ENCODE measurements at regions not wholly inside any gene's neighbourhood (a gene's known extent, or its start where the extent isn't known, plus 50 kb on each side); places are given as distances from the start of the nearest gene placed in this dataset.

- ChIA-PET CTCF (ENCODE audit: unreplicated experiment) (no interaction called here), POLR2A (no interaction called here)
- Histone ChIP-seq H3K4me3 (ENCODE audit: low read depth, low read length, poor library complexity, severe bottlenecking) (no peak overlapping the region), H4K20me1 (ENCODE audit: insufficient read depth, low read length) (no peaks in the 10 kb centered on the region), H3K36me3 (ENCODE audit: insufficient read depth, low read length) (no peaks in the 10 kb centered on the region), H3K27ac (ENCODE audit: low read depth, low read length, poor library complexity, severe bottlenecking) (no peak overlapping the region), H3K4me1 (ENCODE audit: insufficient read depth, low read length, poor library complexity, severe bottlenecking) (no peaks in the 10 kb centered on the region), H3K4me2 (ENCODE audit: low read length) (no peak overlapping the region), H3K9me3 (ENCODE audit: low read length) (no peaks in the 10 kb centered on the region), H3K9me2 (ENCODE audit: insufficient read depth, low read length) (no peaks in the 10 kb centered on the region), H3K79me2 (ENCODE audit: insufficient read depth, low read depth, low read length) (no peaks in the 10 kb centered on the region), H2AFZ (ENCODE audit: low read length) (no peak overlapping the region)
- no TSS peak for BruUV-seq (replicated peaks)
- no peak for TF ChIP-seq EZH2phosphoT487 (IDR thresholded peaks at IDR 0.05; ENCODE audit: borderline replicate concordance, low read depth, low read length)
- DNase-seq (ENCODE audit: low spot score): no peak
- intact Hi-C loops (cut with micrococcal nuclease; ENCODE audit: unreplicated experiment): no loop called here
These were observed 751.0 kb downstream of the VGLL3 start for GRCh38 chr3:86239946-86240345.

- POLR2A ChIA-PET: no interaction called here
- no peaks in the 10 kb centered on the region for H3K36me3 ChIP-seq (ENCODE audit: insufficient read depth, low read length)
These were observed 756.3 kb downstream of the VGLL3 start for GRCh38 chr3:86234506-86235254.

GRCh38 chr3:86230762-86231161, 760.2 kb downstream of the VGLL3 start:
- CTCF ChIA-PET (ENCODE audit: unreplicated experiment): no interaction called here

More at GRCh38 chr3:86234506-86235254, 756.3 kb downstream of the VGLL3 start:
- Histone ChIP-seq H3K79me2 (ENCODE audit: insufficient read depth, low read depth, low read length) (no peaks in the 10 kb centered on the region), H3K9me3 (ENCODE audit: low read length) (no peaks in the 10 kb centered on the region), H2AFZ (ENCODE audit: low read length) (no peak overlapping the region), H4K20me1 (ENCODE audit: insufficient read depth, low read length) (no peaks in the 10 kb centered on the region), H3K9me2 (ENCODE audit: insufficient read depth, low read length) (no peaks in the 10 kb centered on the region), H3K4me1 (ENCODE audit: insufficient read depth, low read length, poor library complexity, severe bottlenecking) (no peaks in the 10 kb centered on the region), H3K27ac (ENCODE audit: low read depth, low read length, poor library complexity, severe bottlenecking) (no peak overlapping the region), H3K4me2 (ENCODE audit: low read length) (no peak overlapping the region), H3K4me3 (ENCODE audit: low read depth, low read length, poor library complexity, severe bottlenecking) (no peak overlapping the region)
- no TSS peak for BruUV-seq (replicated peaks)
- TF ChIP-seq, protein P1, sequence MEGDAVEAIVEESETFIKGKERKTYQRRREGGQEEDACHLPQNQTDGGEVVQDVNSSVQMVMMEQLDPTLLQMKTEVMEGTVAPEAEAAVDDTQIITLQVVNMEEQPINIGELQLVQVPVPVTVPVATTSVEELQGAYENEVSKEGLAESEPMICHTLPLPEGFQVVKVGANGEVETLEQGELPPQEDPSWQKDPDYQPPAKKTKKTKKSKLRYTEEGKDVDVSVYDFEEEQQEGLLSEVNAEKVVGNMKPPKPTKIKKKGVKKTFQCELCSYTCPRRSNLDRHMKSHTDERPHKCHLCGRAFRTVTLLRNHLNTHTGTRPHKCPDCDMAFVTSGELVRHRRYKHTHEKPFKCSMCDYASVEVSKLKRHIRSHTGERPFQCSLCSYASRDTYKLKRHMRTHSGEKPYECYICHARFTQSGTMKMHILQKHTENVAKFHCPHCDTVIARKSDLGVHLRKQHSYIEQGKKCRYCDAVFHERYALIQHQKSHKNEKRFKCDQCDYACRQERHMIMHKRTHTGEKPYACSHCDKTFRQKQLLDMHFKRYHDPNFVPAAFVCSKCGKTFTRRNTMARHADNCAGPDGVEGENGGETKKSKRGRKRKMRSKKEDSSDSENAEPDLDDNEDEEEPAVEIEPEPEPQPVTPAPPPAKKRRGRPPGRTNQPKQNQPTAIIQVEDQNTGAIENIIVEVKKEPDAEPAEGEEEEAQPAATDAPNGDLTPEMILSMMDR (conservative IDR thresholded peaks at IDR 0.05; ENCODE audit: low read length): no peak
- TF ChIP-seq EZH2phosphoT487 (IDR thresholded peaks at IDR 0.05; ENCODE audit: borderline replicate concordance, low read depth, low read length): no peak
- intact Hi-C loops (cut with micrococcal nuclease; ENCODE audit: unreplicated experiment): no loop called here
- CTCF ChIA-PET (ENCODE audit: unreplicated experiment): no interaction called here
- DNase-seq (ENCODE audit: low spot score): no peak

More at GRCh38 chr3:86230762-86231161, 760.2 kb downstream of the VGLL3 start:
- no peaks in the 10 kb centered on the region for H3K9me3 ChIP-seq (ENCODE audit: low read length)
- TF ChIP-seq, protein P1 (conservative IDR thresholded peaks at IDR 0.05; ENCODE audit: low read length): no peak
- no peak for TF ChIP-seq EZH2phosphoT487 (IDR thresholded peaks at IDR 0.05; ENCODE audit: borderline replicate concordance, low read depth, low read length)
- POLR2A ChIA-PET: no interaction called here
- intact Hi-C loops (cut with micrococcal nuclease; ENCODE audit: unreplicated experiment): no loop called here
- no peak overlapping the region for H3K4me2 ChIP-seq (ENCODE audit: low read length)
- no peaks in the 10 kb centered on the region for H3K36me3 ChIP-seq (ENCODE audit: insufficient read depth, low read length)
- H3K9me2 ChIP-seq (ENCODE audit: insufficient read depth, low read length): no peaks in the 10 kb centered on the region
- no peak overlapping the region for H3K27ac ChIP-seq (ENCODE audit: low read depth, low read length, poor library complexity, severe bottlenecking)
- BruUV-seq (replicated peaks): no TSS peak
- H3K4me3 ChIP-seq (ENCODE audit: low read depth, low read length, poor library complexity, severe bottlenecking): no peak overlapping the region
- no peak overlapping the region for H2AFZ ChIP-seq (ENCODE audit: low read length)
- no peaks in the 10 kb centered on the region for H4K20me1 ChIP-seq (ENCODE audit: insufficient read depth, low read length)
- no peaks in the 10 kb centered on the region for H3K79me2 ChIP-seq (ENCODE audit: insufficient read depth, low read depth, low read length)
- H3K4me1 ChIP-seq (ENCODE audit: insufficient read depth, low read length, poor library complexity, severe bottlenecking): no peaks in the 10 kb centered on the region
- no peak for DNase-seq (ENCODE audit: low spot score)

Measured in OCI-LY7 (cell line).